Mesenchymal stem cell (in vitro differentiated cells and primary cell): ENCODE measurements at regions not wholly inside any gene's neighbourhood (a gene's known extent, or its start where the extent isn't known, plus 50 kb on each side); places are given as distances from the start of the nearest gene placed in this dataset.
"Not testable (repeated sequence)": the region's sequence is repeated elsewhere in the genome, so short reads cannot be mapped to it uniquely, and the experiment has no call there.

Source experiments
- DNase-seq: peaks from one replicate; pipeline ENCODE4 v3.0.0-alpha.2; 2013
- H2AFZ ChIP-seq: one replicate; pipeline ENCODE4 v1.6.1; 2013; ENCODE audit warnings: low read depth, mild to moderate bottlenecking, control low read depth, inconsistent platforms, low read length, moderate library complexity
- H2AK5ac ChIP-seq: 2 replicates; pipeline ENCODE4 v1.6.1; 2013; ENCODE audit warnings: low read length, moderate library complexity, mild to moderate bottlenecking, inconsistent platforms; ENCODE audit not compliant: severe bottlenecking
- H2BK120ac ChIP-seq: one replicate; pipeline ENCODE4 v1.6.1; 2013; ENCODE audit warnings: low read depth, mild to moderate bottlenecking, inconsistent platforms, low read length, moderate library complexity
- H2BK12ac ChIP-seq, 2 experiments: one replicate each; pipeline ENCODE4 v1.6.1; 2013; ENCODE audit warnings: inconsistent platforms in 2 of 2, low read length in 2 of 2, mild to moderate bottlenecking in 2 of 2, moderate library complexity in 2 of 2, control low read depth in 1 of 2
- H2BK15ac ChIP-seq: one replicate; pipeline ENCODE4 v1.6.1; 2013; ENCODE audit warnings: mild to moderate bottlenecking, low read depth, inconsistent platforms; ENCODE audit not compliant: poor library complexity, severe bottlenecking
- H2BK5ac ChIP-seq: 2 replicates; pipeline ENCODE4 v1.6.1; 2013; ENCODE audit warnings: low read depth, mild to moderate bottlenecking, low read length, control low read depth, inconsistent platforms; ENCODE audit not compliant: poor library complexity, severe bottlenecking
- H3K14ac ChIP-seq, 2 experiments: one replicate each; pipeline ENCODE4 v1.6.1; 2013; ENCODE audit warnings: inconsistent platforms in 2 of 2, low read length in 2 of 2, control low read depth in 1 of 2, mild to moderate bottlenecking in 1 of 2, moderate library complexity in 1 of 2
- H3K18ac ChIP-seq, 2 experiments: one replicate each; pipeline ENCODE4 v1.6.1; 2013; ENCODE audit warnings: inconsistent platforms in 2 of 2, low read length in 2 of 2, control low read depth in 1 of 2, low read depth in 1 of 2, mild to moderate bottlenecking in 1 of 2
- H3K23ac ChIP-seq, 2 experiments: one replicate each; pipeline ENCODE4 v1.6.1; 2013; ENCODE audit warnings: inconsistent platforms in 2 of 2, low read length in 2 of 2, mild to moderate bottlenecking in 2 of 2, moderate library complexity in 2 of 2, control low read depth in 1 of 2
- H3K27ac ChIP-seq: 2 replicates; pipeline ENCODE4 v1.5.1; 2013; ENCODE audit warnings: mild to moderate bottlenecking, moderate library complexity, low read length, control low read depth, inconsistent platforms; ENCODE audit not compliant: poor library complexity, severe bottlenecking
- H3K27me3 ChIP-seq, 2 experiments: 2 replicates each; pipeline versions ENCODE4 v1.6.1 to v1.7.0; 2013; ENCODE audit warnings: low read length in 2 of 2, mild to moderate bottlenecking in 2 of 2, moderate library complexity in 2 of 2, control low read depth in 1 of 2, inconsistent platforms in 1 of 2; ENCODE audit not compliant: control insufficient read depth in 1 of 2, insufficient read depth in 1 of 2
- H3K36me3 ChIP-seq, 2 experiments: 2 replicates each; pipeline versions ENCODE4 v1.6.1 to v1.7.0; 2013; ENCODE audit warnings: low read length in 2 of 2, control low read depth in 1 of 2, inconsistent platforms in 1 of 2, low read depth in 1 of 2, mild to moderate bottlenecking in 1 of 2; ENCODE audit not compliant: insufficient read depth in 2 of 2, control insufficient read depth in 1 of 2
- H3K4ac ChIP-seq, 2 experiments: one replicate each; pipeline ENCODE4 v1.6.1; 2013; ENCODE audit warnings: inconsistent platforms in 2 of 2, low read length in 2 of 2, mild to moderate bottlenecking in 2 of 2, moderate library complexity in 2 of 2, control low read depth in 1 of 2, low read depth in 1 of 2
- H3K4me1 ChIP-seq: 2 replicates; pipeline ENCODE4 v1.6.1; 2013; ENCODE audit warnings: low read depth, low read length, control low read depth; ENCODE audit not compliant: control insufficient read depth, insufficient read depth
- H3K4me2 ChIP-seq: 2 replicates; pipeline ENCODE4 v1.6.1; 2013; ENCODE audit warnings: low read length, mild to moderate bottlenecking, inconsistent platforms; ENCODE audit not compliant: poor library complexity, severe bottlenecking
- H3K4me3 ChIP-seq, 2 experiments: 2 replicates each; pipeline versions ENCODE4 v1.5.1 to v1.7.0; 2013; ENCODE audit warnings: low read length in 2 of 2, mild to moderate bottlenecking in 2 of 2, control low read depth in 1 of 2, low read depth in 1 of 2; ENCODE audit not compliant: insufficient read depth in 1 of 2
- H3K79me1 ChIP-seq: replicated peaks from 2 replicates; pipeline ENCODE4 v1.6.1; 2013; ENCODE audit warnings: mild to moderate bottlenecking, control low read depth, low read length, inconsistent platforms; ENCODE audit not compliant: poor library complexity, severe bottlenecking
- H3K9ac ChIP-seq: 2 replicates; pipeline ENCODE4 v1.7.0; 2013; ENCODE audit warnings: mild to moderate bottlenecking, low read length, moderate library complexity
- H3K9me3 ChIP-seq: 2 replicates; pipeline ENCODE4 v1.7.0; 2013; ENCODE audit warnings: mild to moderate bottlenecking, low read length; ENCODE audit not compliant: control insufficient read depth
- H4K8ac ChIP-seq: one replicate; pipeline ENCODE4 v1.6.1; 2013; ENCODE audit warnings: inconsistent platforms, mild to moderate bottlenecking, low read length, moderate library complexity
- H4K91ac ChIP-seq: one replicate; pipeline ENCODE4 v1.6.1; 2013; ENCODE audit warnings: mild to moderate bottlenecking, low read length, inconsistent platforms
- WGBS: methylation state at CpG from one replicate; pipeline ENCODE4 v1.1.7; 2013; ENCODE audit warnings: mixed read lengths; 5-methylcytosine and 5-hydroxymethylcytosine counted together

DNA sequence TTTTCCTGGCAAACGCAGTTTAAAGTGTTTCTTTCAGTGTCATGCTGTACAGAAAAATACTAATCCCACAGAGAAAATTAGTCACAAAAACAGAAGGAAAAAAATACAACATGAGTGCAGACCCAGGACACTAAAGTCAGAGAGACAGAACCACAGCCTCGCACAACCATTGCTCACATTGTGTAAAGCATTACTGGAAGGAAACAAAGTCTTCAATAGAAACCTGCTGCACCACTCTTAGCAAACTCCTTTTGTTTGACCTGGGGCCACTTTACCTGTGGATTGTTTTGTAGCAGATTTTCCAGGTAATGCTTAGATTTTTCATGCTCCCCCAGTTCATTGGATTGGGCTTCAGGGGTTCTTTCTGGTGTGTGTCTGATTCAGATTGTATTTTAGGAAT, 131.8 kb upstream of the TMLHE start:
- Histone ChIP-seq H3K18ac (no peak overlapping the region), H4K8ac (no peak overlapping the region), H3K4me3 (peak overlapping the region in 1 of 2 experiments; percentile 54), H2BK5ac (no peak overlapping the region), H3K4me1 (no peaks in the 10 kb centered on the region), H2AFZ (no peak overlapping the region), H4K91ac (no peak overlapping the region), H2AK5ac (no peak overlapping the region), H3K14ac (no peak overlapping the region), H3K23ac (no peak overlapping the region), H3K27me3 (no peaks in the 10 kb centered on the region), H3K9ac (peak overlapping the region; percentile 62), H3K4ac (no peak overlapping the region), H3K9me3 (peaks cover 11% of the 10 kb centered on the region), H2BK15ac (no peak overlapping the region), H3K36me3 (no peaks in the 10 kb centered on the region), H3K27ac (no peak overlapping the region), H2BK120ac (no peak overlapping the region), H3K4me2 (no peak overlapping the region), H2BK12ac (no peak overlapping the region), H3K79me1 (no peaks in the 10 kb centered on the region)
- DNase-seq, result no peak
- WGBS, result 51% methylated on average over 2 of the region's 2 CpGs

DNA sequence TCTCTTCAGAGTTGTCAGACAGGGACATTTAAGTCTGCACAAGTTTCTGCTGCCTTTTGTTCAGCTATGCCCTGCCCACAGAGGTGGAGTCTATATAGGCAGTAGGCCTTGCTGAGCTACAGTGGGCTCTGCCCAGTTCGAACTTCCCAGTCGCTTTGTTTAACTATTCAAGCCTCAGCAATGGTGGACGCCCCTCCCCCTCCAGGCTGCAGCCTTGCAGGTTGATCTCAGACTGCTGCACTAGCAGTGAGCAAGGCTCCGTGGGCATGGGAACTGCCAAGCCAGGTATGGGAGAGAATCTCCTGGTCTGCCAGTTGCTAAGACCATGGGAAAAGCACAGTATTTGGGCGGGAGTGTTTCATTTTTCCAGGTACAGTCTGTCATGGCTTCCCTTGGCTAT, 115.6 kb upstream of the TMLHE start:
- not testable (repeated sequence) for H3K9me3 ChIP-seq, H2BK15ac ChIP-seq, H3K4me3 ChIP-seq, H3K4ac ChIP-seq, H2BK120ac ChIP-seq, H2AK5ac ChIP-seq, DNase-seq, H4K91ac ChIP-seq, H3K23ac ChIP-seq, H3K4me2 ChIP-seq, H3K14ac ChIP-seq, H3K27me3 ChIP-seq, H3K27ac ChIP-seq, H2BK12ac ChIP-seq, H2AFZ ChIP-seq, H4K8ac ChIP-seq, H3K4me1 ChIP-seq, H3K79me1 ChIP-seq, H3K36me3 ChIP-seq, H3K18ac ChIP-seq, H3K9ac ChIP-seq, H2BK5ac ChIP-seq
- 63% methylated on average over 5 of the region's 5 CpGs for WGBS

DNA sequence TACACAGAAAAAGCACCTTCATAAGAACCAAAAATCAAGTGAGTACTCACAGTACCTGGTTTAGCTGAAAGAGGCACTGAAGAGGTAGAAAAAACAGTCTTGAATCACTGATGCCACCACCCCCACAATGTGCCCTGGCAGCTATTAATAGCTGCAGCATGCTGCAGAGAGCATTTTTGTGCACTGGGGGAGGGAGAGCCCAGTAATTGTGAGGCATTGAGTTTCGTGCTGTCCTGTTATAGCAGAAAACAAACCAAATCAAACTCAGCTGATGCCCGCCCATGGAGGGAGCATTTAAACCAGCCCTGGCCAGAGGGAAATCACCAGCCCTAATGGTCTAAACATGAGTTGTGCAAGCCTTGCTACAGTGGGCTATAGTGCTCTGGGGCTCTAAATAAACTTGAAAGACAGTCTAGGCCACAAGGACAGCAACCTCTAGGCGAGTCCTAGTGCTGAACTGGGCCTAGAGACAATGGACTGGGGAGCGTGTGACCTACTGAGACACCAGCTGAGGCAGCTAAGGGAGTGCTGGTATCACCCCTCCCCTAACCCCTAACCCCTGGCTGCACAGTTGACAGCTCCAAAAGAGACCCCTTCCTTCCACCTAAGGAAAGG, 106.3 kb upstream of the TMLHE start:
- Histone ChIP-seq H3K36me3 (no peaks in the 10 kb centered on the region), H2BK120ac (no peak overlapping the region), H4K8ac (no peak overlapping the region), H3K4me2 (no peak overlapping the region), H3K18ac (no peak overlapping the region), H3K27me3 (no peaks in the 10 kb centered on the region), H3K79me1 (no peaks in the 10 kb centered on the region), H2BK15ac (no peak overlapping the region), H3K4ac (no peak overlapping the region), H4K91ac (no peak overlapping the region), H3K9ac (no peak overlapping the region), H2AFZ (no peak overlapping the region), H2BK5ac (no peak overlapping the region), H3K9me3 (peaks cover 3% of the 10 kb centered on the region), H3K27ac (no peak overlapping the region), H3K4me1 (no peaks in the 10 kb centered on the region), H3K4me3 (no peak overlapping the region), H3K23ac (no peak overlapping the region), H2AK5ac (no peak overlapping the region), H3K14ac (no peak overlapping the region), H2BK12ac (no peak overlapping the region)
- no peak for DNase-seq
- 51% methylated on average over 3 of the region's 4 CpGs for WGBS

- no peak overlapping the region for H3K23ac ChIP-seq
- H2AFZ ChIP-seq, result no peak overlapping the region
- no peaks in the 10 kb centered on the region for H3K4me1 ChIP-seq
- WGBS, result 59% methylated on average over 1 of the region's 1 CpG
- H3K27me3 ChIP-seq, result no peaks in the 10 kb centered on the region
- no peak overlapping the region for H3K18ac ChIP-seq
- no peak overlapping the region for H3K14ac ChIP-seq
- H2BK120ac ChIP-seq, result no peak overlapping the region
- H3K36me3 ChIP-seq, result no peaks in the 10 kb centered on the region
- no peak overlapping the region for H2BK15ac ChIP-seq
- H4K91ac ChIP-seq, result no peak overlapping the region
- H4K8ac ChIP-seq, result no peak overlapping the region
- H2BK5ac ChIP-seq, result no peak overlapping the region
- H3K27ac ChIP-seq, result no peak overlapping the region
- H2BK12ac ChIP-seq, result no peak overlapping the region
- no peaks in the 10 kb centered on the region for H3K79me1 ChIP-seq
- H3K4ac ChIP-seq, result no peak overlapping the region
- peaks cover 14% of the 10 kb centered on the region for H3K9me3 ChIP-seq
- H3K9ac ChIP-seq, result no peak overlapping the region
- no peak overlapping the region for H3K4me3 ChIP-seq
- no peak overlapping the region for H2AK5ac ChIP-seq
- H3K4me2 ChIP-seq, result no peak overlapping the region
- DNase-seq, result no peak
Measured at GRCh38 chrX:155715141-155715540, 102.4 kb upstream of the TMLHE start.
